ENCODE measurements at regions not wholly inside any gene's neighbourhood (a gene's known extent, or its start where the extent isn't known, plus 50 kb on each side); places are given as distances from the start of the nearest gene placed in this dataset.
"Not testable (repeated sequence)": the region's sequence is repeated elsewhere in the genome, so short reads cannot be mapped to it uniquely, and the experiment has no call there.

DNA sequence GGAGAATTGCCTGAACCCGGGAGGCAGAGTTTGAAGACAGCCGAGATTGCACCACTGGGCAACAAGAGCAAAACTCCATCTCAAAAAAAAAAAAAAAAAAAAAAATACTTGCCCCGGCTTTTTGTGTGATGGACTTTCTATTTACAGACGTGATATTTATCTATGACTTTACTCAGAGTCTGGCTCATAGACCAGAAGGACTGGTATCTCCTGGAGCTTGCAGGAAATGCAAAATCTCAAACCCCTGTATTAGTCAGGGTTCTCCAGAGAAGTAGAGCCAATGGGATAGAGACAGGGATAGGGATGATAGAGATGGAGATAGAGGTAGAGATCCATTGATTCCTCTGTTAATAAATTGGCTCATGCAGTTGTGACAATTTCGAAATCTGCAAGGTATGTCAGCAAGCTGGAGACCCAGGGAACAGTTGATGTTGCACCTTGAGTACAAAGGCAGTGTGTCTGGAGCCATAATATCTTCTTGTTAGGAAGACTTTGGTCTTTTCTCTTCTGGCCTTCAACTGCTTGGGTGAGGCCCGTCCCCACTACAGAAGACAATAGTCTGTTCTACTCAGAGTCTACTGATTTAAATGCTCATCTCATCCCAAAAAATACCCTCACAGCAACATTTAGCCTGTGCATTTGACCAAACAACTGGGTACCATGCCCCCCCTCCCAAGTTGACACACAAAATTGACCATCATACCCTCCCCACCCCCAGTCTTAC lies 195.4 kb upstream of the MSX2 start:
- no peak for DNase-seq

DNA sequence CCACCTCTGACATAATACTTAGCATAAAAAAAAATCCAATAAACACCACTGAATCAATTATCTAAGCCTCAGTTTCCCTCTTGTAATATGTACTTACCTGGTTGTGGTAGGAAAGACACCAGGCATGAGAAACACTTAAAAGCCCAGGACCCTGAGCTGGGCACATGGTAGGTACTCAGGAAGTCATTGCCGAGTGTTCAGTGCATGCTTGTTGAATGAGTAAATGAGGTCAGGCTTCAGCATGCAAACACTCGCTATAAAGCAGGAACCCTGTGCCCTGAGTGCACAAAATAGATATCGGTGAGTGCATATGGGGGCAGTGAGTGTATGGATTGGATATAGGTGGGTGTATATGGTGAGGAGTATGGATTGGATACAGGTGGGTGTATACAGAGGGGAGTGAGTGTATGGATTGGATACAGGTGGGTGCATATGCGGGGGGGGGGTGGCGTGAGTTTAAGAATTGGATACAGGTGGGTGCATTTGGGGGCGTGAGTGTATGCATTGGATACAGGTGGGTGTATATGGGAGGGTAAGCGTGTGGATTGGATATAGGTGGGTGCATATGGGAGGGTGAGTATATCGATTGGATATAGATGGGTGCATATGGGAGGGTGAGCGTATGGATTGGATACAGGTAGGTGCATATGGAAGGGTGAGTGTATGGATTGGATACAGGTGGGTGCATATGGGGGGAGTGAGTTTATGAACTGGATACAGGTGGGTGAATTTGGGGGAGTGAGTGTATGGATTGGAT lies 194.3 kb upstream of the MSX2 start:
- DNase-seq: no peak

DNA sequence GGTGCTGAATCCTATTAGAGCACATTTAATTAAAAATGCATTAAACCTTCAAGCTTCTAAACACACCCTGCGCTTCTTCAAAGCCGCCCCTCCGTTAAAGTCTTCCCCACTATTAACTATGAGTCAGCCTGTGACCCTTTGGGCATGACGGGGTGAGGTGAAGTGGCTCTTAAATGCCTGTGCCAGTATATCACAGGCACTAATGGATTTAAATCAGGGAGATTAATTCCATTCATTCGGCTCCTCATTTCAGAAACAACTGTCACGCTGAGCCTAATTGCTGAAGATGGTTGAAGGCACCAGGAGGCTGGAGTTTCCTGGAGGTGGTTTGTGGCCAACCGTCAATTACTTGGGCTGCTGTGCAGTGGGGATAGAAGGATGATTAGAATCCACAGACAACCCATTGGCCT lies 192.6 kb upstream of the MSX2 start:
- no peak for DNase-seq

DNA sequence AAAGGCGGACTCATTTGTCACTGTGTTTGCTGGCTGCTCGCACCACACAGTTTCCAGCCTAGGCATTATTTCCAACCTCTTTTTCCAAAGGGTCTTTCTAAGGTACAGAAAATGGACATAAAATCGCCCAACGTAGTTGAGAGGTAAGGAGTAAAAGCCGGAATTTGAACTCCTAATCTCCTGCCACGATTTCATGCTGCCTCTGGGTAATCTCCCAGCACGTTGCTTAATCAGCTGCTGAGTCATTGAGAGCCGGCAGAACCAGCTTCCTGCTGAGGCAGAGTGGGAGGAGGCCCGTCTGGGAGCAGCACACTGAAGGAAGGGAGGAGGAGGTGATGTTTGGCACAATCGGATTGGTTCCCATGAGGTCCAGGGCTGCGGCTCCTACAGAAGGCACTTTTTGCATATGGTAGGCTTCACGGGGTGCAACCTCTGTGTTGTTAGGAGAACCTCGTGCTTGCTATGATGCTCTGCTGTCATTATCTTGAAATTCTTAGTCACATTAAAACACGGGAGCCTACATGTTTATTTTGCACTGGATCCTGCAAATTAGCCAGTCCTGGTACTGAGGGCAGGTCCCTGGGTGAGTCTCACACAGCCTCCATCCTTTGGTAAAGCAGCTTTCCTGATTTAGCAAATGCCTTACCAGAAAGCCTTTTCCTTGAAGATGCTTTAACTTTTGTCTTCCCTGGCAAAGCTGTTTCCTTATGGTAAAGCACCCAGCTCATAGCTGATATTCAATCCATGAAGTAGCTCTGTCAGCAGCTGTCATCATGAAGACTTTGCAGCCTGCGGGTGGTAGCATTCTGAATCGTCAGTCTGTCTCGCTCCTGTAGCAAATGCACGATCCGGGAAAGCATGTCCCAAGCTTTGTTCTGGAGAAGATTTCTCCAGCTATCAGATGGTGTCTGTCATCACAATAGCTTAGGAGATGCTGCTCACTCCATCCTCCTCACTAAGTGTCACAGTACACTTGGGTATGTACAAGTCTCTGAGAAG lies 191.6 kb upstream of the MSX2 start:
- DNase-seq: no peak

DNA sequence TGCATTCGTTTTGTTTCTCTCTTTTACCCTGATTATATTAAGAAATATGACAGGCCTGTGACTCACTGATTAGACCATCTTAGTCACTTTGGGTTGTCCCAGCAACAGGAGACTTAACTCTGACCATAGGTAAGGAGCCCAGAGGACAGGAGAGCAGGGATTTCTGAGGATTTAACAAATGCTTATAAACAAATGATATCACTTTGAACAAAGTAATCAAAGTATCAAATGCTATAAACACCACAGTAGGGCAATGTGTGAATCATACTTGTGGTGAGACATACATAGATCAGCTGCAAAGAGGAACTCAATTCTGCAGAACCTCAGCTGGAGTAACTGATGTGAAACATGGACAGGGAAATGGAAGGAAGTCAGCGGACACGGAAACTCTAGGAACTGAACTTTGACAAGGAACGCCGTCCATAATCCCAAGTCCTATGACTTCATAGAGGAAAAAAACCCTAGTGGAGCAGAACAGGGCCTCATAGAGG lies 190.6 kb upstream of the MSX2 start:
- no peak for DNase-seq

DNA sequence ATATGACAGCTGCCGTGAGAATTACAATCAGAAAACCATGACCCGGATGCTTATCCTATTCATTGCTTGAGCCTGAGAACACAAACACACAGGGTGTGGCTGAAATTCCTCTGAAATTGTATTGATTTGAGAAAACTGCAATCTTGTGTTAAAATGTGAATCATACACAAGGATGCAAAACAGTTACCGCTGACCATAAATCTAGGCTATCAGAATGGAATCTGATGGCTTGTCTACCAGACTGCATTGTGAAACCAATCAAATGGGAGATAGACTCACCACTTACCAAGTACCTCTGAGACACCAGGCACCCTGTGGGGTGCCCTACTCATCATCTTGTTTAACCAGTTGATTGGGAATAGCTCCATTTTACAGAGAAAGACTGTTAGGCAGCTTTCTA lies 188.7 kb upstream of the MSX2 start:
- no peak for DNase-seq

DNA sequence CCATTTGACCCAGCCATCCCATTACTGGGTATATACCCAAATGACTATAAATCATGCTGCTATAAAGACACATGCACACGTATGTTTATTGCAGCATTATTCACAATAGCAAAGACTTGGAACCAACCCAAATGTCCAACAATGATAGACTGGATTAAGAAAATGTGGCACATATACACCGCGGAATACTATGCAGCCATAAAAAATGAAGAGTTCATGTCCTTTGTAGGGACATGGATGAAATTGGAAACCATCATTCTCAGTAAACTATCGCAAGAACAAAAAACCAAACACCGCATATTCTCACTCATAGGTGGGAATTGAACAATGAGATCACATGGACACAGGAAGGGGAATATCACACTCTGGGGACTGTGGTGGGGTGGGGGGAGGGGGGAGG lies 184.6 kb upstream of the MSX2 start:
- DNase-seq: not testable (repeated sequence)

DNA sequence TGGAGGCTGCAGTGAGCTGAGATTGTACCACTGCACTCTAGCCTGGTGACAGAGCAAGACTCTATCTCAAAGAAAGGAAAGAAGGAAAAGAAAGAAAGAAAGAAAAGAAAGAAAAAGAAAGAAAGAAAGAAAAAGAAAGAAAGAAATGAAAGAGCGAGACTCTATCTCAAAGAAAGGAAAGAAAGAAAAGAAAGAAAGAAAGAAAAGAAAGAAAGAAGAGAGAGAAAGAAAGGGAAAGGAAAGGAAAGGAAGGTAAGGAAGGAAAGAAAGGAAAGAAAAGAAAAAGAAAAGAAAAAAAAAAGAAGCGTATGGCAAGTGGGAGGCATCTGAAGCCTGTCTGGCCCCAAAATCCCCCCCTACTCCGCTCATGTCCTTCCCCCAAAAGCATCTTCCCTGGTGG lies 182.3 kb upstream of the MSX2 start:
- no peak for DNase-seq

DNA sequence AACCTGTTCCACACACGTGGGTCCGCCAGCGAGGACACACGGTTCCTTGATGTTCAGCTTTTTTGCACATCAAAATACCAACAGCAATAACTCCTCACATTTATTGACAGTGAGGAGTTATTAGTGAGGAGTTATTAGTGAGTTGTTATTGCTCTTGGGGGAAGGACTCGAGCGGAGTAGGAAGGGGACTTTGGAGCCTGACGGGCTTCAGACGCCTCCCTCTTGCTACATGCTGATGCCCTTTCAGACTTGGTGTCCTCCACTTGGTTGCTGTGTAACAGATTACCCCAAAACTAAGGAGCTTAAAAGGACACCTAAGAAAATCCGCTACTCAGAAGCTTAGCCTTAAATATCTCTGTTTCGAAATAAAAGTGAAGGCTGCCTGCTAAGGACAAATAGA lies 181.9 kb upstream of the MSX2 start:
- no peak for DNase-seq

DNA sequence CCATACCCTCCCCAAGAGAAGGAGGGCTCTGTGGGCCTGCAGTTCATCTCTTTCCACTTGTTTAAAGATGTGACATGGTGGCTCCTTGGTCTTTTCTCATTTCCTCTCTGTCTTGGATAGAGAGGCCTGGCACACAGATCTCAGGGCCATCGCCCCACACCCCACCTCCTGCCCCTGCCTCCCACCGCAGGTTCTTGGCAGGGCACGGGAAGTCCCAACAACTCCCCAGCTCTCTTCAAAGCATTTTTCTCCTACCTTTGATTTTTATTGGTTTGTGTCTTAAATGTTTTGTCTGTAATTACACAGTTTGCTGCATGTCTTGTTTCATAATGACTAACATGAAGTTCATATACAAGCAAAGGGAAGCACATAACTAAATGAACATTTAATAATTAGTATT lies 178.5 kb upstream of the MSX2 start:
- DNase-seq: no peak

DNA sequence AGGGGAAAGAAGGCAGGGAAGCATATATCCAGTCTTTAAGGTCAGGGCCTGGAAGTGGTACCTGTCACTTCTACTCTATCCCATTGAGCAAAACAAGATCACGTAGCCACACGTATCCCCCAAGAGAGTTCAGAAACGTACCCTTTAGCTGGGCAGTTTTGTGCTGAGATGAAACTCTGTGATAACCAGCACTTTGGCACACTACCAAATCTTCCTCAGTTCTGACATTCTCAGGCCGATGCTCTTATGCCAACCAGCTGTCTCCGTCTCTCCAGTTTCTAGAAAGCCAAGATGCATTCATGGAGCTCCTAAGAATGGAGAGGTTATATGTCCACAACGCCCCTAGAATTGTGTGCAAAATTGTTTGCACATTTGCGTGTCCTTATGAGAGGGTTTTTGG lies 176.6 kb upstream of the MSX2 start:
- no peak for DNase-seq

DNA sequence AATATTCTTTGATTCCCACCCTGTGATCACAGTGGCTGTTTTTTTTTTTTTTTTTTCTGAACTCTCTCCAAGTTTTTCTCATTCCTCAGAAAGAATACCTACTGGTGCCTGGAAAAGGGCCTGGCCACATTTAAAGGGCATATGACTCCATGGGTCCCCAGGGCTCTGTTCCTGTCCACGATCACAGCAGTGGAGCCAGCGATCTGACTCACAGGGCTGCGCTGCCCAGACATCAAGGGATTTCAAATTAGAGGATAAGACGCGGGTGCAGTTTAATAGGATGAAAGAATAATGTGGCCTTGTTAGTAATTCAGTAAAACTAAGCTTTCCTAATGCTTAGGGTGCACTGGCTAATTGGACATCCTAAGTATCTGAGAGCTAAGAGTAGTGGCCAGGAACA lies 175.1 kb upstream of the MSX2 start:
- DNase-seq: no peak

DNA sequence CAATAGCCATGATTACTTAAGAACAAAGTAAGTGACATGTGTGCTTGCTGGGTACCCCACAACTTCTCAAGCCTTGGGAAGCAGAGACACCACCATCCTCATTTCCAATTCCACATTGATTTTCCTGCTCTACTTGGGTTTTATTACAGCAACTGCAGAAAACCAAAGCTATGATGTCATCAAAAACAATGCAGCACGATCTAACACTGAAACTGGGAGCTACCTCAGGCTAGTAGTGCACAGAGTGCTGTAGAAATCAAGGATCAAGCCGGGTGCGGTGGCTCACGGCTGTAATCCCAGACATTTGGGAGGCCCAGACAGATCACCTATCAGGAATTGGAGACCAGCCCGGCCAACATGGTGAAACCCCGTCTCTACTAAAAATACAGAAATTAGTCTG lies 174.4 kb upstream of the MSX2 start:
- DNase-seq: no peak

DNA sequence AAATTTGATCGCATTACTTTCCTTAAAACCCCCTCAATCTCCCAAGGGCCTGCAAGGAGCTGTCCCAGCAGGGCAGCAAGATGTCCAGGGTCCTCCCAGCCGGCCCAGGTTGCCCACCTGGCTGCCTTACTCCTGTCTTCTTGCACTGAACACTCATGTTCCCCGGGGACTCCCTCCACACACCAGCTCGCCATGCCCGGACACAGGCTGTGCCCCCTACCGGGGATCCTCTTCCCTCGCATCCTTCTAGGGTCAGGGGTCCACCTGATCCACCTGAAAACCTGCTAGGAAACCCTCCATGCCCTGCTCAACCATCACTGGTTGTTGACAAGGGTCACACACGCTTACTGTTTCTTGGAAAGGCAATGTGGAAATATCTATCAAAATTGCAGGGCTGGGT lies 172.0 kb upstream of the MSX2 start:
- no peak for DNase-seq

DNA sequence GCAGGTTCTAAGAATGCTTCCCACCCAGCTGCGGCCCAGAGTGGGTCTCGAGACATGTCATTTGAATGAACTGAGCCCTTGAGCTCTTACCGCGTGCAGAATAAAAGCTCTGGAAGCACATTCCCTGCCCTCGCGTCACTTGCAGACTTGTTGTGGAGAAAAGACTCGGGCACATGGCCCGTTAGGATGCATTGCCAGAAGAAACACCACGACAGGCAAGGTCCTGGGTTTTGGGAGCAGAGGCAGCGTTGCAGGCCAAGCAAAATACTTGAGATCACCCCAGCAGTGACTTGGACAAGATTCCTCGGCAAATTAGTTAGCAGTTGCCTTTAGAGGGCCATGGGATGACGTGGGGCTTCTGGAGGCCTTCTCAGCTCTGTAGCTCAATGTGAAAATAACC lies 170.8 kb upstream of the MSX2 start:
- no peak for DNase-seq

DNA sequence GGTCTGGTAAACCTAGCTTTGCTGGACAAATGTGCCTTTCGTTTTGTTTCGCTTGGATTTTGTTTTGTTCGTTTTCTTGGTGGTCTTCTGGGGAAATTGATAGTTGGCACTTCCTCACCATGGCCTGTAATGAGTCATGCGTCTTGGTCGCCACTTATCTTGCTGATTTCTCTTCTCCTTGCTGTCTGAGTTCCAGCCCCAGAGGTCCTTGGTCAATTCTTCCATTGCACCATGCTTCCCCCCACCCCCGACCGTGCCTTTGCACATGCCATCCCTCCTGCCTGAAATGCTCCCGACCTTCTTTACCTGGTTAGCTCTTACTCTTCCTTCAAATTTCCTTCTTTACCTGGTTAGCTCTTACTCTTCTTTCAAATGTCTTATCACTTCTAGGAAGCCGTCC lies 168.7 kb upstream of the MSX2 start:
- DNase-seq: no peak

DNA sequence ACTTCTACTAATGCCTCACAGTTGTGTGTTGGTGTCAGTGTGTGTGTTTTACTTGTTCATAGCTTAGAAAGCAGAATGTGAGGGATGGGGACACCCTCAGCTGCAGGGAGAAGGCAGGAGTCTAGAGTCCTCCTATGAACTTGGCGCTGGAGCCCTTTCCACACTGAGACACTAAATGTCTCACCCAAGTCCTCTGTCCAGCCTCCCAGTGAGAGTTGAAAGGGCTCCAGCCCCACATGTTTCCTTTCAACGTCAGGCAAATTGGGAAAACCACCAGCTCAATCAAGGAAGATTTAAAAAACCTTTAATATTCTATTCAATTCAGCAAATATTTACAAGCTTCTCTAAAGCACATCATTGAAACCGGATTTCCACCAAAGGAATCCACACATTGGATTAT lies 167.6 kb upstream of the MSX2 start:
- DNase-seq: no peak

DNA sequence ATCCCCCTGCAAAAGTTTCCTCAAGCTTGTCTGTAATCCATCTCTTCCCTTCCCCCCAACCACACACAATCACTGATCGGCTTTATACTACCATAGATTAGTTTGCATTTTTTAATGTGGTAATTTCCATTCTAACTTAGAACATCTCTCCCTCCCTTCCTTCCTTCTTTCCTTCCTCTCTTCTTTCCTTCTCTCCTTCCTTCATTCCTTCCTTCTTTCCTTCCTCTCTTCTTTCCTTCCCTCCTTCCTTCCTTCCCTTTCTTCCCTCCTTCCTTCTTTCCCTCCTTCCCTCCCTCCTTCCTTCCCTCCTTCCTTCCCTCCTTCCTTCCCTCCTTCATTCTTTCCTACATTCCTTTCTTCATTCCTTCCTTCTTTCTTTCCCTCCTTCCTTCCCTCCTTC lies 166.2 kb upstream of the MSX2 start:
- DNase-seq: no peak

DNA sequence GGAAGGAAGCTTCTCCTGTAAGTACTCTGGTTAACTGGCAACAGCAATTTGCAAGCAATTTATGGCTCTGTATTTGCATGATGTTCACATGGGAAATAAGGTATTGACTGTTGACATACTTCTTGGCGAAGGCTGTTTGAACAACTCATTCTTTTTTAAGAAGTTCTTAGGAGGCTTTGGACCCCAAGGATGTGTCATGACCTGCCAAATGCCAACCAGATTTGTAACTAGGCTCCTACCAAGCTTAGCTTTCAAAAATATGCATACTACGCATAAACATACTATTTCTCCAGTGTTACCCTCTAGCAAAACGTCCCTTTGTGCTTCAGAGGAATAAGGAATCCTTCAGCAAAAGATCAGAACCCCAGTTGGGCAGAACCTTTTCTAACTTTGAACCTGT lies 165.2 kb upstream of the MSX2 start:
- no peak for DNase-seq

DNA sequence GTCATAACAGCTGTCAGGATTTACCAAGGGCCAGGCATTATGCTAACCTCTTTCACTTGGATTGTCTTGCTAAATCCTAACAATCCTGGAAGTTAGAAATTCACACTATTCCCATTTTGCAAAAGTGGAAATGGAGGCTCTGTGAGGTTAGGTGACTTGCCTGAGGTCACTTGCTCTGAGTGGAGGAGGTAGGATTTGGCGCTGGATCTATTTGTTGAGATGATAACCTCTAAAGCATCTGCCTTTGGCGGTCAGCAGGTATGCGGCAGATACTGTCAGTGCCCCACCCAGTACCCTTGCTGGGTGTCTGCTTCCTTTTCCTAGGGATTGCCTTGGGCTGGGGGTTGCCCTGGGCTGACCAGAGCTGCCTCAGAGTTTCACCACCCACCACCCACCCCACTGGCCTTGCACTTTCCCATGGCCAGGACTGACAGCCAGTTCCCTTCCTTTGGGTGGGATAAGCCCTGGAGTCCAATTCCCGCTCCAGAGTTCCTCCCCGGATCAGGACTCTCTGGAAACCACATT lies 164.8 kb upstream of the MSX2 start:
- DNase-seq: no peak

DNA sequence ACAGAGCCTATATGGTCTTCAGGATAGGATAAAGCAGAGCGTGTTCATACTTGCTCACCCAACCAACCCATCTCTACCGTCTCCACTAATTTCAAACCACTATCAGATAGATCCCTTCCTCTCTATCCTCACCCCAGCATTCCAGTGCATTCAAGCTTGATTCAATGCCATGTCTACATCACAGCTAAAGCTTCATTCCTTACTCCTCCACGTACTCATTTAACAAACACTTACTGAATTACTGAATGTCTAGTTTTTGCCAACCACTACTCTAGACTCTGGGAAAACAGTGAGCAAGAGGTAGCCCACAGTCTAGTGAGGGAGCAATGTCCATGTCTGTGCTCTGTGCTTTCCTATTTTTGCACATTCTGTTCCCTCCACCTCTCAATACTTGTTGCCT lies 163.5 kb upstream of the MSX2 start:
- no peak for DNase-seq

DNA sequence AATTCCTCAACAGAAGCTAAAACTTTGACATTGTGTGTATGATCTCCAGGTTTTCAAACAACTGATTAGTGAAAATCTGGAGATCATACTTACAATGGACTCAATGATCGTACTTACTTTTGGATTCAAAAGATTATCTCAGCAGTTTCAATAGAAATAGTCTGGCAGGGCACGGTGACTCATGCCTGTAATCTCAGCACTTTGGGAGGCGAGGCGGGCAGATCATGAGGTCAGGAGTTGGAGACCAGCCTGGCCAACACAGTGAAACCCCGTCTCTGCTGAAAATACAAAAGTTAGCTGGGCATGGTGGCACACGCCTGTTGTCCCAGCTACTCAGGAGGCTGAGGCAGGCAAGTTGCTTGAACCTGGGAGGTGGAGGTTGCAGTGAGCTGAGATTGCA lies 161.3 kb upstream of the MSX2 start:
- DNase-seq: not testable (repeated sequence)

DNA sequence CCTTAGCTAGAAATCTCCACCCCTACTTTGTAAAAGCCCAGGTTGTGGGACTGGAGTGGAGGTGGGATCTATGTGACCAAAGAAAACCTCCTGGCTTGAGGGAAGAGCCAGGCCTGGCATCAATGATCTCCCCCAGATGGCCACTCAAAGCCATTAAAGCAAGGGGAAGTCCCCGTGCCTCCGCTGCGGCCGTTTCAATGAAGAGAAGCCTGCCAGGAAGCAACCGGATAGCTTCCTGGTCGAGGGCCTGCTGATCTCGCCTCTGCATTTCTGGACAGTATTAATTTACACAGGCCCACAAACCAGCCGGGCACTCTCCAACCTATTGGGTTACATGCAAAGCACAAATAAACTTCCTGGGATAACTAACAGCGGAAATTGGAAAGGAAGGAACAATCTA lies 160.5 kb upstream of the MSX2 start:
- DNase-seq: no peak
